PFSK-1 (cell line): ENCODE measurements at regions not wholly inside any gene's neighbourhood (a gene's known extent, or its start where the extent isn't known, plus 50 kb on each side); places are given as distances from the start of the nearest gene placed in this dataset.

Source experiments
- FOXP2 ChIP-seq: optimal IDR thresholded peaks from 2 replicates; pipeline ENCODE3; 2011; ENCODE audit warnings: borderline replicate concordance, control low read depth, inconsistent platforms; ENCODE audit not compliant: insufficient read depth; ENCODE audit errors: extremely low read length, extremely low read depth
- POLR2AphosphoS5 ChIP-seq: IDR thresholded peaks from 2 replicates; pipeline ENCODE4 v1.6.1; 2012; ENCODE audit warnings: low read depth, mild to moderate bottlenecking, control low read depth, low read length, moderate library complexity
- SIN3A ChIP-seq: IDR thresholded peaks from 2 replicates; pipeline ENCODE4 v1.6.1; 2012; ENCODE audit warnings: mild to moderate bottlenecking, low read length, moderate library complexity, borderline replicate concordance; ENCODE audit not compliant: insufficient read depth
- TAF1 ChIP-seq: IDR thresholded peaks from 2 replicates; pipeline ENCODE4 v1.6.1; 2012; ENCODE audit warnings: low read length, control low read depth, borderline replicate concordance; ENCODE audit not compliant: insufficient read depth
- TF ChIP-seq, protein P1 (sequence below), 2 experiments: IDR thresholded peaks; 2 replicates each; pipeline versions ENCODE4 v1.6.1 to v1.8.0; 2011 to 2012; ENCODE audit warnings: low read depth in 2 of 2, low read length in 2 of 2, control low read depth in 1 of 2, inconsistent platforms in 1 of 2, mild to moderate bottlenecking in 1 of 2, moderate library complexity in 1 of 2; ENCODE audit not compliant: insufficient read depth in 1 of 2

DNA sequence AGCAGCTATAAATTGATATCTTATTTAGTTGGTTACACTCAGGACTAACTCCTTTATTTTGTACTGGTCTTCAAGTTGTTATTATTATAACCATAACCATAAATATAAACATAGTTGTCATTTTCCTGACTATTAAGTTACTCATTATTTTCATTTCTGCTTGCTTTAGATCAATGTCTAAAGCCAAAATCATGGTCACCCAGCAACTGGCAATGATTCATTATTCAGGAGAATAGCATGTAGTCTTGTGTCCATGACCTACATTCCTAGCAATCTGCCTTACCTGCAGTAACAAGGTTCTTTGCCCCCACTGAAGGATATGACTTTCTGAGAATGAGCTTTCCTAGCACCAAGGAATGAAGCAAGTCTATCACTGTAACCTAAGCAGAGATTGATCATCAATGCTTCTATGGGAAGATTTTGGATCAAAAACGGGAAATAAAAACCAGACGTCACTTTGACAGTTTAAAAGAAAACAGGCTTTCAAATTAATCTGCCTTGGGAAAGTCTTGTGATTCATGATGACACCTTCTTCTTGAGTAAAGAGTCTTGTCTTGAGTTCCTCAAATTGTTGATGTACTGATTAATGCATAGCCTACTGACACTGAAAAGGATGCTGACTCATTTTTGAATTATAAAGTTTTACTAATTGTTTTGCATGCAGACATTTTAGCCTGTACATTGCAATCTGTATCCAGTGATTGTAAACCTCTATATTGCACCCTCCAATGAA is 203.3 kb upstream of the IVNS1ABP start:
- TF ChIP-seq, protein P1, sequence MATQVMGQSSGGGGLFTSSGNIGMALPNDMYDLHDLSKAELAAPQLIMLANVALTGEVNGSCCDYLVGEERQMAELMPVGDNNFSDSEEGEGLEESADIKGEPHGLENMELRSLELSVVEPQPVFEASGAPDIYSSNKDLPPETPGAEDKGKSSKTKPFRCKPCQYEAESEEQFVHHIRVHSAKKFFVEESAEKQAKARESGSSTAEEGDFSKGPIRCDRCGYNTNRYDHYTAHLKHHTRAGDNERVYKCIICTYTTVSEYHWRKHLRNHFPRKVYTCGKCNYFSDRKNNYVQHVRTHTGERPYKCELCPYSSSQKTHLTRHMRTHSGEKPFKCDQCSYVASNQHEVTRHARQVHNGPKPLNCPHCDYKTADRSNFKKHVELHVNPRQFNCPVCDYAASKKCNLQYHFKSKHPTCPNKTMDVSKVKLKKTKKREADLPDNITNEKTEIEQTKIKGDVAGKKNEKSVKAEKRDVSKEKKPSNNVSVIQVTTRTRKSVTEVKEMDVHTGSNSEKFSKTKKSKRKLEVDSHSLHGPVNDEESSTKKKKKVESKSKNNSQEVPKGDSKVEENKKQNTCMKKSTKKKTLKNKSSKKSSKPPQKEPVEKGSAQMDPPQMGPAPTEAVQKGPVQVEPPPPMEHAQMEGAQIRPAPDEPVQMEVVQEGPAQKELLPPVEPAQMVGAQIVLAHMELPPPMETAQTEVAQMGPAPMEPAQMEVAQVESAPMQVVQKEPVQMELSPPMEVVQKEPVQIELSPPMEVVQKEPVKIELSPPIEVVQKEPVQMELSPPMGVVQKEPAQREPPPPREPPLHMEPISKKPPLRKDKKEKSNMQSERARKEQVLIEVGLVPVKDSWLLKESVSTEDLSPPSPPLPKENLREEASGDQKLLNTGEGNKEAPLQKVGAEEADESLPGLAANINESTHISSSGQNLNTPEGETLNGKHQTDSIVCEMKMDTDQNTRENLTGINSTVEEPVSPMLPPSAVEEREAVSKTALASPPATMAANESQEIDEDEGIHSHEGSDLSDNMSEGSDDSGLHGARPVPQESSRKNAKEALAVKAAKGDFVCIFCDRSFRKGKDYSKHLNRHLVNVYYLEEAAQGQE (IDR thresholded peaks at IDR 0.05; ENCODE audit: insufficient read depth in 1 of 2, low read depth in 2 of 2, low read length in 2 of 2), result no peak
- TF ChIP-seq FOXP2 (no peak), SIN3A (no peak), POLR2AphosphoS5 (no peak), TAF1 (no peak)

DNA sequence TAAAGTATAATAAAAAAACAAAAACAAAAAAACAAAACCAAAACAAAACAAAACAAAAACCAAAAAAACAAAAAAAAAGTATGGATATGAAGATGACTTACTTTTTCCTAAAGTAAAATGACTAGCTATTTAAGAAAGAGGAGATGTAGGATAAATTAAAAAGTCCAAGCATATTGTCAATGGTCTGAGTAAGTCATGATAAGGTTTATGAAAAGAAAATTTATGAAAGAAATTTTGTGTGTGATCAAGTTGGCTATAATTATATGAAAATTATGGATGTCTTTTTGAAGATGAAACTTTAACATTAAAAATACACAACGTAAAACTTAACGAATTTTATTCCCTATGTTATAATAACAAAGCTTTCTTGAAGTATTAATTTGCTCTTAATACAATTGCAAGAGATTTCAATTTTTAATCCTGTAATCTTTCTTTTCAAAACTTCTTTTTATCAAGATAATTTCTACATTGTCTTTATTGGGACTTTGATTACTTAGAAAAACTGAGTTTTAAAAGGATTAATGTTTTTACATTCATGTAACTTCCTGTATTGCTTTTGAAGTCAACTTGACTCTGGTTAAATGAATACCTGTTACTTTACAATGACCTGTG is 200.9 kb upstream of the IVNS1ABP start:
- TF ChIP-seq TAF1 (no peak), POLR2AphosphoS5 (no peak), FOXP2 (no peak), SIN3A (no peak)
- TF ChIP-seq, protein P1 (IDR thresholded peaks at IDR 0.05; ENCODE audit: insufficient read depth in 1 of 2, low read depth in 2 of 2, low read length in 2 of 2), result no peak

DNA sequence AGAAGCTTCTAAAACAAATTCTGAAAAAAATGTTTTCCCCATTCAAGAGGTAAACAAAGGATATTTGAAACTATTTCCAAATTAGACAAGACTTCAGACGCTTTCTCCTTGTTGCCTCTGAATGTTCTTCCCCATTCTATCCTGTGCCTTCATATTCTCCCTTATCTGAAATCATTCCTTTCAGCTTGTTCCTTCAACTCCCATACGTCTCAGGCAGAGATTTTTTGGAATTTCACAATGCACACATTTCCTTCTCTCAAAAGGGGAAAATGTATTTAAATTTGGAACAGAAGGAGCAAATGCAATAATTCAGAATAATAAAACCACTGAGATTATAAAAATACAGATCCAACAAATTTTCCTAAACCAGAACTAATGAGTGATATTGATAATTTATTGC is 198.7 kb upstream of the IVNS1ABP start:
- TF ChIP-seq FOXP2, result no peak
- TF ChIP-seq, protein P1 (IDR thresholded peaks at IDR 0.05; ENCODE audit: insufficient read depth in 1 of 2, low read depth in 2 of 2, low read length in 2 of 2), result no peak
- no peak for TF ChIP-seq TAF1
- no peak for TF ChIP-seq SIN3A
- no peak for TF ChIP-seq POLR2AphosphoS5

DNA sequence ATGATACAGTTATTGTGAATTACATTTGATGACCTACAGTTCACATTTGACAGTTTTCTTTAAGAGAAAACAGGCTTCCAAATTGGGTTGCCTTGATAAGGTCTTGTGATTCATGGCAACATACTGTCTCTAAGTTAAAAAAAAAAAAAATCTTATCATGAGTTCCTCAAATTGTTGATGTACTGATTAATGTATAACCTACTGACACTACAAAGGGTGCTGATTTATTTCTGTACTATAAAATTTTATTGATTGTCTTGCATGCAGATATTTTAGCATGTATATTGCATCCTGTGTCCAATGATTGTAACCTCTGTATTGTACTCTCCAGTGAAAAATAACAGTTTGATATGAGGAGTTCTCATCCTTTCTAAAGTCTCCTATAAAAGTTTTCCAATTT is 197.3 kb upstream of the IVNS1ABP start:
- no peak for TF ChIP-seq SIN3A
- TF ChIP-seq POLR2AphosphoS5, result no peak
- TF ChIP-seq, protein P1 (IDR thresholded peaks at IDR 0.05; ENCODE audit: insufficient read depth in 1 of 2, low read depth in 2 of 2, low read length in 2 of 2), result no peak
- TF ChIP-seq TAF1, result no peak
- no peak for TF ChIP-seq FOXP2
